PC-9 (cell line): ENCODE measurements at regions not wholly inside any gene's neighbourhood (a gene's known extent, or its start where the extent isn't known, plus 50 kb on each side); places are given as distances from the start of the nearest gene placed in this dataset.

Experiments used
- BruUV-seq: library from RNA; stranded (reverse); fragments of 400-500 nt; replicated peaks from 2 replicates; lab custom pipeline; 2021; lab: Mats Ljungman, UMichigan
- CTCF ChIA-PET: fragments of 300-600 bp; sonication (Branson Sonifier 250); formaldehyde crosslinking; loops from one replicate; lab custom pipeline; 2022; ENCODE audit warnings: antibody characterized with exemption; lab: Charles Lee
- POLR2A ChIA-PET: fragments of 300-600 bp; sonication (Branson Sonifier 250); formaldehyde crosslinking; loops from one replicate; lab custom pipeline; 2022; ENCODE audit warnings: antibody characterized with exemption; ENCODE audit not compliant: unreplicated experiment; lab: Charles Lee
- DNase-seq, 2 experiments: peaks; one replicate each; pipeline versions ENCODE4 v3.0.0 to v3.0.0-alpha.2; 2015 to 2022; ENCODE audit warnings: mixed read lengths in 1 of 2
- H2AFZ ChIP-seq: fragments of 200-600 bp; sonication (generic); 2 replicates; pipeline ENCODE4 v1.8.1; 2017; ENCODE audit warnings: antibody characterized with exemption
- H3F3A ChIP-seq: fragments of 200-600 bp; sonication (generic); 2 replicates; pipeline ENCODE4 v1.8.1; 2017; ENCODE audit warnings: antibody characterized with exemption, mild to moderate bottlenecking, low read depth; ENCODE audit not compliant: insufficient read depth
- H3K27ac ChIP-seq: fragments of 200-600 bp; sonication (generic); 2 replicates; pipeline ENCODE4 v1.6.1; 2016; ENCODE audit warnings: mixed run types
- H3K27me3 ChIP-seq: fragments of 200-600 bp; sonication (generic); 2 replicates; pipeline ENCODE4 v1.6.1; 2016; ENCODE audit warnings: low read depth, mixed run types; ENCODE audit not compliant: insufficient read depth
- H3K36me3 ChIP-seq: fragments of 200-600 bp; sonication (generic); 2 replicates; pipeline ENCODE4 v1.6.1; 2016; ENCODE audit warnings: low read depth, mixed run types
- H3K4me1 ChIP-seq: fragments of 200-600 bp; sonication (generic); replicated peaks from 2 replicates; pipeline ENCODE4 v1.6.1; 2016; ENCODE audit warnings: mixed run types; ENCODE audit not compliant: insufficient read depth
- H3K4me2 ChIP-seq: fragments of 200-600 bp; sonication (generic); 2 replicates; pipeline ENCODE4 v1.6.1; 2017; ENCODE audit warnings: mixed run types
- H3K4me3 ChIP-seq: fragments of 200-600 bp; sonication (generic); 2 replicates; pipeline ENCODE4 v1.6.1; 2016; ENCODE audit warnings: mixed run types
- H3K79me2 ChIP-seq: fragments of 200-600 bp; sonication (generic); 2 replicates; pipeline ENCODE4 v1.6.1; 2017; ENCODE audit warnings: low read depth, mixed run types
- H3K9me2 ChIP-seq: fragments of 200-600 bp; sonication (generic); 2 replicates; pipeline ENCODE4 v1.8.1; 2017; ENCODE audit warnings: mild to moderate bottlenecking; ENCODE audit not compliant: insufficient read depth
- H3K9me3 ChIP-seq: fragments of 200-600 bp; sonication (generic); 2 replicates; pipeline ENCODE4 v1.8.1; 2016; ENCODE audit warnings: low read depth; ENCODE audit not compliant: insufficient read depth
- H4K20me1 ChIP-seq: fragments of 200-600 bp; sonication (generic); 2 replicates; pipeline ENCODE4 v1.8.1; 2017; ENCODE audit not compliant: insufficient read depth
- EZH2 ChIP-seq: fragments of 200-600 bp; sonication (generic); IDR thresholded peaks from 2 replicates; pipeline ENCODE4 v1.8.0; 2017; ENCODE audit warnings: antibody characterized with exemption, low read depth
- intact Hi-C: fragments of 100-400 bp; cut with micrococcal nuclease; formaldehyde crosslinking; loops from one replicate; pipeline ENCODE4 v1.10.0; 2022; ENCODE audit not compliant: unreplicated experiment
- TF ChIP-seq, protein P1 (sequence below): fragments of 200-600 bp; sonication (generic); conservative IDR thresholded peaks from 2 replicates; pipeline ENCODE4 v1.6.1; 2017; ENCODE audit warnings: mixed run types, antibody characterized with exemption, mild to moderate bottlenecking, moderate library complexity

- DNase-seq: no peak
- intact Hi-C loops: no loop called here
- Histone ChIP-seq H3K27me3 (no peaks in the 10 kb centered on the region), H3F3A (no peaks in the 10 kb centered on the region), H3K27ac (no peak overlapping the region), H3K9me3 (no peaks in the 10 kb centered on the region), H4K20me1 (no peaks in the 10 kb centered on the region), H3K36me3 (no peaks in the 10 kb centered on the region), H3K9me2 (no peaks in the 10 kb centered on the region), H3K4me3 (no peak overlapping the region), H2AFZ (no peak overlapping the region), H3K4me1 (no peaks in the 10 kb centered on the region), H3K4me2 (no peak overlapping the region), H3K79me2 (no peaks in the 10 kb centered on the region)
- ChIA-PET CTCF (no interaction called here), POLR2A (no interaction called here)
- TF ChIP-seq EZH2: no peak
- TF ChIP-seq, protein P1, sequence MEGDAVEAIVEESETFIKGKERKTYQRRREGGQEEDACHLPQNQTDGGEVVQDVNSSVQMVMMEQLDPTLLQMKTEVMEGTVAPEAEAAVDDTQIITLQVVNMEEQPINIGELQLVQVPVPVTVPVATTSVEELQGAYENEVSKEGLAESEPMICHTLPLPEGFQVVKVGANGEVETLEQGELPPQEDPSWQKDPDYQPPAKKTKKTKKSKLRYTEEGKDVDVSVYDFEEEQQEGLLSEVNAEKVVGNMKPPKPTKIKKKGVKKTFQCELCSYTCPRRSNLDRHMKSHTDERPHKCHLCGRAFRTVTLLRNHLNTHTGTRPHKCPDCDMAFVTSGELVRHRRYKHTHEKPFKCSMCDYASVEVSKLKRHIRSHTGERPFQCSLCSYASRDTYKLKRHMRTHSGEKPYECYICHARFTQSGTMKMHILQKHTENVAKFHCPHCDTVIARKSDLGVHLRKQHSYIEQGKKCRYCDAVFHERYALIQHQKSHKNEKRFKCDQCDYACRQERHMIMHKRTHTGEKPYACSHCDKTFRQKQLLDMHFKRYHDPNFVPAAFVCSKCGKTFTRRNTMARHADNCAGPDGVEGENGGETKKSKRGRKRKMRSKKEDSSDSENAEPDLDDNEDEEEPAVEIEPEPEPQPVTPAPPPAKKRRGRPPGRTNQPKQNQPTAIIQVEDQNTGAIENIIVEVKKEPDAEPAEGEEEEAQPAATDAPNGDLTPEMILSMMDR: no peak
- no TSS peak for BruUV-seq
Observed at GRCh38 chr2:228377533-228377932, 196.0 kb upstream of the SPHKAP start.

- H3K4me2 ChIP-seq: no peak overlapping the region
- TF ChIP-seq, protein P1: no peak
- H3K9me2 ChIP-seq: no peaks in the 10 kb centered on the region
- CTCF ChIA-PET: no interaction called here
- intact Hi-C loops: no loop called here
- POLR2A ChIA-PET: no interaction called here
- no peak overlapping the region for H2AFZ ChIP-seq
- no peaks in the 10 kb centered on the region for H3K79me2 ChIP-seq
- no peak overlapping the region for H3K4me3 ChIP-seq
- no peak overlapping the region for H3K27ac ChIP-seq
- H3K36me3 ChIP-seq: no peaks in the 10 kb centered on the region
- H3F3A ChIP-seq: no peaks in the 10 kb centered on the region
- BruUV-seq: no TSS peak
- H4K20me1 ChIP-seq: no peaks in the 10 kb centered on the region
- no peaks in the 10 kb centered on the region for H3K4me1 ChIP-seq
- no peaks in the 10 kb centered on the region for H3K27me3 ChIP-seq
- no peak for DNase-seq
- H3K9me3 ChIP-seq: no peaks in the 10 kb centered on the region
Observed at GRCh38 chr2:228374741-228375140, 193.3 kb upstream of the SPHKAP start.

DNA sequence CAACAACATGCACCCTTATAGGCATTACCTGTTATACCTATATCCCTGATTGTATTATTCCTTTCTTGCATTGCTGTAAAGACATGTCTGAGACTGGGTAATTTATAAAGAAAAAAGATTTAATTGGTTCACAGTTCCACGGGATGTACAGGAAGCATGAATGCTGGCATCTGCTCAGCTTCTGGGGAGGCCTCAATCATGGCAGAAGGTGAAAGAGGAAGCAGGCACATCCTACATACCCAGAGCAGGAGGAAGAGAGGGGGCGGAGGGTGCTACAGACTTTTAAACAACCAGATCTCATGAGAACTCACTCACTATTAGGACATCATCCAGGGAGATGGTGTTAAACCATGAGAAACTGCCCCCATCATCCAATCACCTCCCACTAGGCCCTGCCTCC is 191.7 kb upstream of the SPHKAP start:
- Histone ChIP-seq H3K9me2 (no peaks in the 10 kb centered on the region), H3K4me2 (no peak overlapping the region), H3K4me3 (no peak overlapping the region), H3K36me3 (no peaks in the 10 kb centered on the region), H3K9me3 (no peaks in the 10 kb centered on the region), H3K27me3 (no peaks in the 10 kb centered on the region), H3K27ac (no peak overlapping the region), H3K4me1 (no peaks in the 10 kb centered on the region), H3F3A (no peaks in the 10 kb centered on the region), H4K20me1 (no peaks in the 10 kb centered on the region), H3K79me2 (no peaks in the 10 kb centered on the region), H2AFZ (no peak overlapping the region)
- DNase-seq: no peak
- TF ChIP-seq EZH2: no peak
- TF ChIP-seq, protein P1: no peak
- BruUV-seq: no TSS peak
- intact Hi-C loops: no loop called here
- ChIA-PET CTCF (no interaction called here), POLR2A (no interaction called here)
